HG03097 (cell line): ENCODE measurements at regions not wholly inside any gene's neighbourhood (a gene's known extent, or its start where the extent isn't known, plus 50 kb on each side); places are given as distances from the start of the nearest gene placed in this dataset.
"Not testable (repeated sequence)": the region's sequence is repeated elsewhere in the genome, so short reads cannot be mapped to it uniquely, and the experiment has no call there.

Source experiments
- ATAC-seq: cut with Tn5 transposase; IDR thresholded peaks from one replicate; pipeline ENCODE4 v1.9.1; 2021; ENCODE audit not compliant: unreplicated experiment, low FRiP score

DNA sequence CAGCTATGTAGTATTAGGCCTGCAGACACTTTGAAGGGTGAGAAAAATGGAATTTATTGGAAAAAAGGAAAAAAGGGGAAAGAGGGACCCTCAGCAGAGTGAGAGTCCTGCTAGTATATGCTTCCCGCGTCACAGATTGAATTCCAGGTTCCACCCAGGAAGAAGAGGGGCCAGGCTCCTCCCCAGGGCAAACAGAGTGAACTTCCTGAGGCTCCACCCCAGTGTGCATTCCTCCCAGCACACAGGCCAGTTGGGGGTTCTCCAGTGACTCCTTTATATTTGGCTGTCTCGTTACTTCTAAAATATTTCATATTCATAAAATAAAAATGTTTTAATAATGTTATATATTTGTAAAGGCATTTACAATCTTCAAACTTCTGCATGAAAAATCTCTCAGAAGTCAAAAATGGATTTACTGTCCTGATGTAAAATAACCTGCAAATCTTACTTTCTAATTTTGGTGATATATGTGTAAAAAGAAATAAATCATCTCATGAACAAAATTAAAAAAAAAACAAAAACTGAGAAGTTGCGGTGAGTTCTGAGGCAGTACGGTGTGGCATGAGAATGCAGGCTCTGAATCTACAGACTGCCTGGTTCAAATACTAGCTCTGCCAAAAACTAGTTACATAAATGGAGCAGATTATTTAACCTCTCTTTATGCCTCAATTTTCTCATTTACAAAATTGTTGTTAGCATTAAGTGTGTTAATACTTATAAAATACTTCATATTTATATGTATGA, 175.8 kb upstream of the P2RY1 start:
- no peak for ATAC-seq

- ATAC-seq, result no peak
Measured at GRCh38 chr3:152662157-152662556, 172.8 kb upstream of the P2RY1 start.

DNA sequence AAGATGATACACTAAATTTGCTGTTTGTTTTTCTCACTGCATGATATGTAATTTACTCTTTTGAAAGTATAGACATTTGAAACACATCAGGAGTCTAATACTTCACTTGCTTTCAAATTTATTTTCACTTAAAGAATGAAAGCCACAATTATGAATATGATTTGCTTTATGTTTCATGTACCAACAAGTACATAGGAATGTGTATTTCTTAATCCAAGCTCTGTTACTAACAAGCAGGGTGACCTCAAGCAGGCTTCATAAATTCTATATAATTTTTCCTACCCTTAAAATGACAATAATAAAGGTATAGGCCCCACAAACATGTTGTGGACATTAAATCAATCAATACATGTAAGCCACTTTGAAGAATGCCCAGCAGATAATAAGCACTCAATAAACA, 170.2 kb upstream of the P2RY1 start:
- no peak for ATAC-seq

- no peak for ATAC-seq
Measured at GRCh38 chr3:152667267-152667666, 167.7 kb upstream of the P2RY1 start.

DNA sequence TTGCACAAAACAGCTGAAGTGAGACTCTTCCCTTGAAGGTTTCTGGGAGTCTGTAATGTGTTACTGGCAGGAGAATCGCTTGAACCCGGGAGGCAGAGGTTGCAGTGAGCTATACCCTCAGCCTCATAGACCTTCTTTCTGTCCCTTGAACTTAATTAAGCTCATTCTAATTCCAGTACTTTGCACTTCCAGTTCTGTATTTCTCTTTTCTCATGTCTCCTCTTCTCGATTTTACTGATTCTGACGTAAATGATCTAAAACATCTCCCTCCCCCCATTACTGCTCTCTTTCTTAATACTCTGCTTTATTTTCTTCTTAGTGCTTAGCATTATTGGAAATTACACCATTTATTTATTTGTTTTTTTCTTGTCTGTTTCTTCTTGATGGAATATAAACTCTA, 165.4 kb upstream of the P2RY1 start:
- no peak for ATAC-seq

DNA sequence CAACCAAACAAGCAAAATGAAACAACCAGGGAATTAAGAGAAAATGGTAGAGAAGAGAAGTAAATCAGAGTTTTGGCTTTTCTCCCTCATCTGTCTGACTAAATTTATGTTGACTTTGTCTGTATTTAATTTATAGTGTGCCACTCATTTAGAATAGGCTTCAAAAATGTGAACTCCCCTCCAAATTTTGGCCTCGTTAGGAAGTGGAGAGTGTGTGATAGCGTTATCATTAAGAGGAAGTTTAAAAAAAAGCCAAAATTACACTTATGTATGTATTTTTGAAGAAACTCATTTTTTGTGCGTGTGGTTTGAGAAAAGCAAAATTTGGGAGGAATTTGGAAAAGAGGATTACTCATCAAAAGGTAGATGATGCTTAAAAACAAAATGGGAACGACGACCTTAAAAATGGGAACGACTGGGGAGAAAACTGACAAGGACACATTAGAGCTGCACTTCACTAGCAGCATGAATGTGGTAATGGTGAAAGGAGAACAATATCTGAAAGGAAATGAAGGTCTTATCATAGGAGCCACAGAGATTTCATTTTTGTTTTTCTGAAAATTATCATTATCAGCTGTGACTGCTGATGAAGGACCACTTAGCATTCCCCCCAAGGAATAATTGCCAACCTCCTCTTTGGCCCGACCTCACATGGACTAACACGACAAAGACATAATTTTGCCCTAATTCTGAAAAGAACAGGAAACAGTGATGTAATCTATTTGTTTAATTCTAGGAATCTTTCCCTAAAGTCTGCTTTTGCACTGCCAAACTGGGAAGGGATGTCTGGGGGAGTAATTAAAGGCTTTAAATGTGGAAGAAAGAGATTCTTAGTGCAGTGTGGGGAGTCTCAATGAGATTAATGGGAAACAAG, 163.2 kb upstream of the P2RY1 start:
- ATAC-seq, result no peak

- ATAC-seq, result no peak
Measured at GRCh38 chr3:152672320-152672649, 162.6 kb upstream of the P2RY1 start.

DNA sequence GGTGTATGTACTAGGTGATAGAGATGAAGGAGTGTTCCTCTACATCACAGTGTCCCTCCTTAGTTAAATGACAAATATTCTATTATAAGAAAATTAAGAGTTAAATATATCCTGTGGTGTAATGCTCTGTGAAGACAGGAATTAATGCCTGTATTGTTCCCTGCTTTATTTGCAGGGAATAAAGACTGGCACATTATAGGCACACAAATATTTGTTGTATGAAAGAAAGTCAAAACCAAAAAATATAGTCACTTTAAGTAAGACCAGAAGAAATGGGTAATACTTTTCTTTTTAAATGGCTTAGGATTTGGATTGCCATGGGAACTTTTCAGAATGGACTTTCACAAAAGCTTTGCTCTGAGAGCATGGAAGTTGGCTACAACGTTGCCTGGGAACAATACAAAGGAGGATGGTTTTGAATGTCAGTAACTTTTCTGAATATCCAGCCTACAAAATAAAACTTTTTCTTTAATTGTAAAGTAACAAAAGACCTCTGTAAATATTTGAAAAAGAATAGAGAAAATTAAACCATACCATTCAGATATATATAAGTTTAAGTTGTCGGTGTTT, 158.0 kb upstream of the P2RY1 start:
- ATAC-seq, result no peak

DNA sequence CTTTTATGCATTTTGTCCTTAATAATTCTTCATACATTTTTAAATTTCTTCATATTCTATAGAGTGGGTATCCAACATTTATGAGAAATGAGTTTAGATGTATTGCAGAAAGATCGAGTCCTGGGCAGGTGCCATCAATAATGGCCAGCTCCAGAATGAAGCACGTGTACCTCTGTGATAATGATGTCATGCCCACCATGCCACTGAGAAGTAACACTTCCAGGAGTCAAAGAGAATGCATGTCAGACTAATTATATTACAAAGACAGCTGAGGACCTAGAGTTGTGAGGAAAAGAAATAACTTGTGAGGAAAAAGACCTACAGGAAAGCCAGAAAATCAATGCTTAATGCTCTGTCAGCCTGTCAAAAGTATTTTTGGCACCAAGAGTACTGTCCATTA, 157.4 kb upstream of the P2RY1 start:
- ATAC-seq, result no peak

DNA sequence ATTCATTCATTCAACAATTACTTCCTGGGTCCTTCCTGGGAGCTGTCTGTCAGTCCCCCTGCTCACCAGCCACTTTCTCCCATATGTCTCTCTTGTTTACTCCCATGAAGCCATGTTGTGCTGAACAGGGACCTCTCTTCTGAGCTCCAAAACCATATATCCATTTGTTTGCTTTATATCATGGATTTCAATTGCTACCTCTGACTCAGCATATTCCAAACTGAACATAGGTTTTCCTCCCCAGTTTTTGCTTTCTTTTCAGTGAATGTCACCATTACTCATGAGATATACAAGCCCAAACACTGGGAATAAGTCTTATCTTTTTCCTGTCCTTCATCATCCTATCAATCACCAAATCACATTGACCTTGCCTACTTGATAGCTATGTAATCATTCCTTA, 152.5 kb upstream of the P2RY1 start:
- no peak for ATAC-seq

- ATAC-seq, result no peak
Measured at GRCh38 chr3:152683521-152683999, 151.4 kb upstream of the P2RY1 start.

DNA sequence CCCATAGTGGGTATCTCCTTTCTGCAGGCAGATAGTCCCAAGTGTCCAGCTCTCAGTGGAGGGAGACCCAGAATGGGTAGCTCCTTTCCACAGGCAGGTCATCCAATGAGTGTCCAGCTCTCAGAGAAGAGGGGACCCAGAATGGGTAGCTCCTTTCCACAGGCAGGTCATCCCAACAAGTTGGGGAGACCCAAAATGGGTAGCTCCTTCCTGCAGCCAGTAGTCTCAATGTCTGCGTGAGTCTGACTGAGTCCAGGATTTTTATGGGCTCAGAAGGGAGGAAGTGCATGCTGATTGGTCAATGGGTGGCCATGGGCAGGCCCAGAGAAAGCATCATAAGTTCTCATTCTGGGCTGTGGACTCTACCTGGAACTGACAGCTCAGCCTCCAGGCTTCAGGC, 150.7 kb upstream of the P2RY1 start:
- ATAC-seq, result no peak

DNA sequence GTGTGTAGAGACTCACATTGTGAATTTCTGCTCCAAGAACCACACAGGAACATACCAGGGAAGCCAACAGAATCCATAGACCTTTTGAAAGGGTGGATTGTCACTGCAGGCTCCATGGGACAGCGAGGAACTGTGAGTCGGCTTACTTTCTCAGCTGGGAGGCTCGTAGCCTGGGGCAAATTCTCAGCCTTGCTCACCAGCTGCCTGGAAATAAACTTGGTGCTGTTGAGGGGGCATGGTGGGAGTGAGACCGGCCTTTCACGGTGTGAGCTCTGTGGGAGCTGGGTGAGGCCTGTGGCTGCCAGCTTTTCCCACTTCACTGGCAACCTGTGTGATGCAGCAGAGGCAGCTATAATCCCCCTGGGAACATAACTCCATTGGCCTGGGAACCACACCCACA, 146.6 kb upstream of the P2RY1 start:
- ATAC-seq, result no peak

- ATAC-seq, result not testable (repeated sequence)
Measured at GRCh38 chr3:152692326-152692725, 142.6 kb upstream of the P2RY1 start.

DNA sequence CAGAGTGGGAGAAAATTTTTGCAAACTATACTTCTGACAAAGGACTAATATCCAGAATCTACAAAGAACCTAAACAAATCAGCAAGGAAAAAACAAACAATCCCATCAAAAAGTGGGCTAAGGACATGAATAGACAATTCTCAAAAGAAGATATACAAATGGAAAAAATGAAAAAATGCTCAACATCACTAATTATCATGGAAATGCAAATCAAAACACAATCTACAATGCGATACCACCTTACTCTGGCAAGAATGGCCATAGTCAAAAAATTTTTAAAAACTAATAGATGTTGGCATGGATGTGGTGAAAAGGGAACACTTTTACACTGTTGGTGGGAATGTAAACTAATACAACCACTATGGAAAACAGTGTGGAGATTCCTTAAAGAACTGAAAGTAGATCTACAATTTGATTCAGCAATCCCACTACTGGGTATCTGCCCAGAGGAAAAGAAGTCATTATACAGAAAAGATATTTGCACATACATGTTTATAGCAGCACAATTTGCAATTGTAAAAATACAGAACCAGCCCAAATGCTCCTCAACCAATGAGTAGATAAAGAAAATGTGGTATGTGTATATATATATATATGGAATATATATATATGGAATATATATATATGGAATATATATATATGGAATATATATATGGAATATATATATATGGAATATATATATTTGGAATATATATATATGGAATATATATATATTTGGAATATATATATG, 141.2 kb upstream of the P2RY1 start:
- not testable (repeated sequence) for ATAC-seq

DNA sequence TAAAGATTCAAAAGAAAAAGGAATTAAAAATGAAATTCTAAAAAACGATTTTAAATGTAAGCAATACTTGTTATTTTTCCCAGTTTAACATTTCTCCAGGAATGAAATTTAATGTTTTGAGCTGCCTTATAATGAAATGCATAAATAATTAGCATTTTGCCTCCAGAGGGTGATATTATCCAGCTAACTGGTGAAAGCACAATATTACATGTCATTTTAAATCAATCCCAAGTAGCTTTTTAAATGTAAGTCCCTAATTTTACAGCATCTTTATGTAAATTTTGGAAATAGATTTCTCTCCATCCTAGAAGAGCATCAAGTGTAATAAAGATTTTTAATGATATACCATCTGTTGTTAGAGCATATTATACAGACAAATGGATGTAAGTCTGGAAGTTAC, 139.1 kb upstream of the P2RY1 start:
- ATAC-seq, result no peak

DNA sequence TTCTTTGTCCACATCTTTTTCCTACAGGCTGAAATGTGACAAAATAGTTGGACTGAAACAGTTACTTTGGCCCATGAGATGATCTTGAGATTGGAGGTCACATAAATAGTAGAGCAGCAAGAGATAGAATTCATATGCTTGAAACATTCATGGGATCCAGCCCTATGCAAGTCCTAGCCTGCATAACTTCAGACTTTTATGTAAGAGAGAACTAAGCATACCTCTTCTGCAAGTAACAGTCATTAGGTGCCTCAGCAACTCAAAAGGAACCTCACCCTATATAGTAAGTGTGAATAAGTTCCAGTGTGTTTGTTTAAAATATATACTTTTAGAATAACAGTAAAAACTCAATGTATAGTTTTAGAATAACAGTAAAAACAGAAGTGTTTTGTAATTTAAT, 138.0 kb upstream of the P2RY1 start:
- ATAC-seq, result no peak

DNA sequence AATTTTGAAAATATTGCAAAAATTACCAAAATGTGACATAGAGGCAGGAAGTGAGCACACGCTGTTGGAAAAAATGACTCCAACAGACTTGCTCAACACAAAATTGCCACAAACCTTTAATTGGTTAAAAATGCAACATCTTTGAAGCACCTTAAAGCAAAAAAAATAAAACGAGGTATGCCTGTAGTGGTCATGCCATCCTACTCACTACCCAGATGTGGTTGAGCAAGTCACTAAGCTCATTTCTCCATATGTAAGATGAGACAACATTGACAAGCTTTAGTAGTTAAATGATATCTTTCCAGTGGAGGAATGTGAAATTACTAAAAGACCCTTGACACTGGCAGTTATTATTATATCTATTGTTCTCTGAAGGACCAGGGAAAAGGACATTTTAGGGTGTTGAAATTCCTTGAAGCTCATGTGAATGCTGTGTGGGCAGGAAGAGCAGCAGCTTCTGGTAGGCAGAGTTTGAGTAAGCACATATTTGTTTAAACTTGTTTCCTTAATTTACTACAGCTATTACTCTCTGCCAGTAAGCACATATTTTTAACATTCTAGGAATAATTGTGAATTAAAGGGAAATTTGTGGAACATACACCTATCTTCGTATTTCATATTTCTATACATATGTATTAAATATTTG, 131.6 kb upstream of the P2RY1 start:
- ATAC-seq, result no peak

DNA sequence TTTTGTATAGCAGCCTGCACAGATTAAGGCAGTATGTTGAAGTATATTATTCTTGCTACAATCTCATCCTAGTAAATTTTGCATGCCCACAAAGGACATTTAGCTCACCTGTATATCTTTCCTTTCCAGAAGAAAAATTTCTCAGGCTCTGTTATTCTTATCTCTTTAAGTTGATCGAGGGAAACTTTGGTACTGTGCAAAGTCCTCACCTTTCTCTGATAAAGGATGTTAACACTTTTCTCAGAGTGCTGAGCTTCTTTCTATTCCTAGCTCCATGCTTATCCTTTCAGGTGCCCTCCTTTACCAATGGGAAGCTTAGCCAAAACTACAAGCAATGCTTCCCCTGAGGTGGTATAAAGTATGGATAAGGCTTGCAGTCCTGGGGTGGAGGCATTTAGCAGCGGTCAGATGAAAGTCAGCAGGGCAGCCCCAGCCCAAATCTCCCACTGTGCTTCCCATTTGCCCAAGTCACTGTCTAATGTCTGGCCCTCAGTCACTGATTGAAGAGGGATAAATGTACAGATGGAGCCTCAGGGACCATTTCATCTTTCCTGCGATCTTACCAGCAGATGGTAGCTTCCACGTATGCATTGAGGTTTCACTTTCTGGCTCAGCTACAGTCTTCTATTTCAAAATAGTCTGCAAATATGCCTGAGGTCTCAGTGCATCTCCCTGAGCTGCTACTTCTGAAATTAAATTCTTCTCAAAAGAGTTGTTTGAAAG, 127.8 kb upstream of the P2RY1 start:
- ATAC-seq, result no peak

DNA sequence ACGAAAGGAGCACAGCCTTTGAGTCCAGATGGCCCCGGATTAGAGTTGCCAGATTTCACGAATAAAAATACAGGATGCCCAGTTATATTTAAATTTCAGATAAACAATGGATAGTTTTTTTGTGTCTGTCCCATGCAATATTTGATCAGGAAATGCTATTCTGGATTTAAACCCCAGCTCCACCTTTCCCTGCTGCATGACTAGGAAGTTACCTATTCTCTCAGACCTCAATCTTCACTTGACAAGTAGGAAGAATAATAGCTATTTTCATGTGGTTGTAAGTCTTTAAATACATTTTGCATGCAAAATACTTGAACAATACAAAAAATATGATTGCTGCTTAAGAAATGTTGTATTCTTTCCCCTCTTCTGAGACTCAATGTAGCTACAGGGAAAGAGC, 125.3 kb upstream of the P2RY1 start:
- ATAC-seq, result no peak
